Suprapubic skin (tissue), 4 donors: ENCODE measurements at regions not wholly inside any gene's neighbourhood (a gene's known extent, or its start where the extent isn't known, plus 50 kb on each side); places are given as distances from the start of the nearest gene placed in this dataset.

Experiments
- CTCF ChIP-seq, 2 donors: fragments of 200-600 bp in 1 of 2; fragments of 450-650 bp in 1 of 2; sonication (generic) in 1 of 2; IDR thresholded peaks; one replicate each; pipeline ENCODE4 v1.5.1; 2016 to 2019; ENCODE audit warnings: antibody characterized with exemption in 2 of 2, mild to moderate bottlenecking in 1 of 2, moderate library complexity in 1 of 2
- EP300 ChIP-seq: sonication (generic); formaldehyde crosslinking; IDR thresholded peaks from one replicate; pipeline ENCODE4 v1.6.1; 2017; ENCODE audit warnings: antibody characterized with exemption
- POLR2A ChIP-seq, 2 donors: fragments of 450-650 bp; IDR thresholded peaks; one replicate each; pipeline ENCODE4 v1.6.1; 2017; ENCODE audit warnings: antibody characterized with exemption in 2 of 2, mild to moderate bottlenecking in 2 of 2, moderate library complexity in 2 of 2
- POLR2AphosphoS5 ChIP-seq, 3 donors: sonication (generic); formaldehyde crosslinking; IDR thresholded peaks; one replicate each; pipeline ENCODE4 v1.6.1; 2017; ENCODE audit warnings: antibody characterized with exemption in 3 of 3

- TF ChIP-seq POLR2A (IDR thresholded peaks at IDR 0.05) = no peak
- no peak for TF ChIP-seq POLR2AphosphoS5 (IDR thresholded peaks at IDR 0.05)
- TF ChIP-seq CTCF (IDR thresholded peaks at IDR 0.05) = no peak
- TF ChIP-seq EP300 = no peak
Observed at GRCh38 chr1:59202455-59202854, 94.4 kb upstream of the FGGY start.
